Osteoblast (primary cell): ENCODE measurements at regions not wholly inside any gene's neighbourhood (a gene's known extent, or its start where the extent isn't known, plus 50 kb on each side); places are given as distances from the start of the nearest gene placed in this dataset.

Experiments used
- DNase-seq: peaks from one replicate; pipeline ENCODE4 v3.0.0; 2011; ENCODE audit warnings: low spot score, mixed read lengths; ENCODE audit not compliant: insufficient read length; ENCODE audit errors: missing footprints
- H2AFZ ChIP-seq: 2 replicates; pipeline ENCODE4 v1.6.0; 2011; ENCODE audit warnings: mild to moderate bottlenecking, low read length
- H3K27ac ChIP-seq: 2 replicates; pipeline ENCODE4 v1.5.1; 2011; ENCODE audit warnings: mild to moderate bottlenecking, low read depth, low read length, moderate library complexity
- H3K27me3 ChIP-seq: 2 replicates; pipeline ENCODE4 v1.6.0; 2012; ENCODE audit warnings: mild to moderate bottlenecking, control low read depth, inconsistent platforms, low read length, moderate library complexity; ENCODE audit not compliant: insufficient read depth
- H3K36me3 ChIP-seq: 2 replicates; pipeline ENCODE4 v1.5.1; 2011; ENCODE audit warnings: mild to moderate bottlenecking, low read length, control low read depth, moderate library complexity; ENCODE audit not compliant: insufficient read depth
- H3K4me1 ChIP-seq: 2 replicates; pipeline ENCODE4 v1.5.1; 2011; ENCODE audit warnings: mild to moderate bottlenecking, low read length, control low read depth, moderate library complexity; ENCODE audit not compliant: insufficient read depth
- H3K4me2 ChIP-seq: 2 replicates; pipeline ENCODE4 v1.6.0; 2011; ENCODE audit warnings: mild to moderate bottlenecking, low read length; ENCODE audit not compliant: insufficient read depth
- H3K4me3 ChIP-seq: fragments of 200-600 bp; sonication (generic); 3 replicates; pipeline ENCODE4 v1.5.1; 2012; ENCODE audit warnings: mild to moderate bottlenecking, low read length, inconsistent platforms; ENCODE audit not compliant: insufficient read depth
- H3K79me2 ChIP-seq: 2 replicates; pipeline ENCODE4 v1.6.0; 2012; ENCODE audit warnings: mild to moderate bottlenecking, low read length, control low read depth, inconsistent platforms; ENCODE audit not compliant: insufficient read depth
- H3K9me3 ChIP-seq: 2 replicates; pipeline ENCODE4 v1.5.1; 2011; ENCODE audit warnings: low read depth, low read length, control low read depth
- H4K20me1 ChIP-seq: 2 replicates; pipeline ENCODE4 v1.6.0; 2012; ENCODE audit warnings: mild to moderate bottlenecking, low read length, control low read depth; ENCODE audit not compliant: insufficient read depth
- CTCF ChIP-seq: IDR thresholded peaks from 2 replicates; pipeline ENCODE4 v1.5.1; 2011; ENCODE audit warnings: mild to moderate bottlenecking, low read depth, low read length, moderate library complexity; ENCODE audit errors: extremely low read depth

DNA sequence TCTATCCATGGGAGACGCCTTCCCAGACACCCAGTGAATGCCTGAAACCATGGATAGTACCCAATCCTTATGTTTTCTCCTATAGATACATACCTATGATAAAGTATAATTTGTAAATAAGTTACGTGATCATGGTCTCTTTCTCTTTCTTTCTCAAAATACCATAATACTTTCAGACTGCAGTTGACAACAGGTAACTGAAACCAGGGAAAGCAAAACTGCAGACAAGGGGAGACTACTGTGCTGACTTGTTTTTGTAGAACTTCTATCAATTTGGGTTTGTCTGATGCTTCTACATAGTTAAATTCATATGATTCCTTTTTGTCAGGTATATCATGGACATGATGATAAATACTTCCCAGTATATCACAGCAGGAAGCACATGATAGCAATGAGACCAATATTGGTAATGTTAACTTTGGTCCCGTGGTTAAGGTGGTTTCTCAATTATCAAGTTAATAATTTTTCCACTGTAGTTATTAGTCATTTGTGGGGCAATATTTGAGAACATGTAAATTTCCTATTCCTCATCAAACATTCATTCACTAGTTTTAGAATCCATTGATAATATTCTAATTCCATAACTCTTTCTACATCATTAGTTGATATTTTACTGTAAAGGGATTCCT, 298.0 kb upstream of the TET2 start:
- H4K20me1 ChIP-seq: no peaks in the 10 kb centered on the region
- no peak for TF ChIP-seq CTCF
- H3K9me3 ChIP-seq: no peaks in the 10 kb centered on the region
- H3K36me3 ChIP-seq: no peaks in the 10 kb centered on the region
- H3K79me2 ChIP-seq: no peaks in the 10 kb centered on the region
- no peak overlapping the region for H3K27ac ChIP-seq
- no peak overlapping the region for H2AFZ ChIP-seq
- H3K4me3 ChIP-seq: no peak overlapping the region
- DNase-seq: no peak
- no peaks in the 10 kb centered on the region for H3K27me3 ChIP-seq
- no peaks in the 10 kb centered on the region for H3K4me1 ChIP-seq
- no peak overlapping the region for H3K4me2 ChIP-seq

DNA sequence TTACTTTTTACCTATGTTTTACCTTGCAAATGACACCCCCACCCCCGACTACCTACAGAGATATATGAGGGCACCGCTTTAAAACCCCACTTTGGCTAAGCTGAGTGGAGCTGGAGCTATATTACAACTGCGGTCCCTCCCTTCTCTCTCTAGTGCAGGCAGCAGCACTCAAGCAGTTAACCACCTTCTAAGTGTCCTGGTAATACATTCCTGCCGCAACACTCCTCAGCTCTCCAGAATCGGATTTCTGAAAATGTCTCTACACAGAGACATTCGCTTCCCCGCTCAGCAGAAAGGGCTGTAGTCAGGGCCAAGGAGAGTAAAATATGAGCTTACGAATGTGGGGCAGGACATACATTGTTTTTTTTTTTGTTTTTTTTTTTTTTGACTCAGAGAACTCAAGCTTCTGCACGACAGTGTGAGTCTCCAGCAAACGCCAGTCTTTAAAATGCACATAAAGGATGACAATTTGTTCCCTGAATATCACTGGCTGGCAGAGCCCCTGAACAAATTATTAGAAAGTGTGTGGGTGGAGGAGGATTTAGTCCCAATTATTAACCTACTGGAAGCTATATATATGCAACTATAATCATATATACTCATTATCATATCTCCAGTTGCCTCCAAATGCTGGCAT, 287.0 kb upstream of the TET2 start:
- H3K4me2 ChIP-seq: no peak overlapping the region
- H3K4me3 ChIP-seq: no peak overlapping the region
- no peaks in the 10 kb centered on the region for H3K36me3 ChIP-seq
- no peaks in the 10 kb centered on the region for H3K9me3 ChIP-seq
- no peaks in the 10 kb centered on the region for H3K27me3 ChIP-seq
- no peak for TF ChIP-seq CTCF
- DNase-seq: peak; percentile 57
- H3K79me2 ChIP-seq: no peaks in the 10 kb centered on the region
- H4K20me1 ChIP-seq: no peaks in the 10 kb centered on the region
- no peak overlapping the region for H3K27ac ChIP-seq
- no peak overlapping the region for H2AFZ ChIP-seq
- H3K4me1 ChIP-seq: no peaks in the 10 kb centered on the region

- Histone ChIP-seq H2AFZ (no peak overlapping the region), H3K79me2 (no peaks in the 10 kb centered on the region), H3K36me3 (no peaks in the 10 kb centered on the region), H4K20me1 (no peaks in the 10 kb centered on the region), H3K4me3 (no peak overlapping the region), H3K4me1 (no peaks in the 10 kb centered on the region), H3K4me2 (no peak overlapping the region), H3K9me3 (no peaks in the 10 kb centered on the region), H3K27me3 (no peaks in the 10 kb centered on the region), H3K27ac (no peak overlapping the region)
- TF ChIP-seq CTCF: peak; percentile 78
- peak; percentile 77 for DNase-seq
Measured at GRCh38 chr4:104860238-104861123, 286.2 kb upstream of the TET2 start.

DNA sequence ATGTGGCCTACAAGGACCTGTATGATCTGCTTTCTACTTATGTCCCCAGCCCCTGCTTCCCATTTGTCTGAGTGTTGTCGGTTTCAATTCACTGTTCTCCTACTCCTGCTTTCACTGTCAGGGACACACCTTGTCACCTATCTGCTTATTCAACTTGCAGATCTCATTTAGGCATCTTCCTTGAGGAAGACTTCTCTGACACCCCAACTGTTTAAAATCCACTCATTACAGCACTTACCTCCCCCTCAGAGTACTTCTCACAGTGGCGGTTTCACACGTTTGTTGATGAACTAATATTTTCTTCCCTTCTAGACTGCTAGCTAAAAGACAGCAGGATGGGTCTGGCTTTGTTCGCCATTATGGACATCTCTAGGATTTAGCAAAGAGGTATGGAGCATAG, 279.9 kb upstream of the TET2 start:
- H3K27me3 ChIP-seq: no peaks in the 10 kb centered on the region
- no peak for TF ChIP-seq CTCF
- H3K27ac ChIP-seq: no peak overlapping the region
- H3K36me3 ChIP-seq: no peaks in the 10 kb centered on the region
- no peaks in the 10 kb centered on the region for H4K20me1 ChIP-seq
- no peaks in the 10 kb centered on the region for H3K9me3 ChIP-seq
- no peak overlapping the region for H3K4me2 ChIP-seq
- no peak for DNase-seq
- no peak overlapping the region for H3K4me3 ChIP-seq
- no peak overlapping the region for H2AFZ ChIP-seq
- H3K4me1 ChIP-seq: no peaks in the 10 kb centered on the region
- no peaks in the 10 kb centered on the region for H3K79me2 ChIP-seq
